Neural cell (in vitro differentiated cells): ENCODE measurements at regions not wholly inside any gene's neighbourhood (a gene's known extent, or its start where the extent isn't known, plus 50 kb on each side); places are given as distances from the start of the nearest gene placed in this dataset.

ENCODE experiments used
- H2AFZ ChIP-seq: fragments of 200-600, 300-800 bp; sonication (generic), shearing (Covaris generic); 2 replicates; pipeline ENCODE4 v1.6.0; 2014; ENCODE audit warnings: low read depth, mild to moderate bottlenecking, antibody characterized with exemption, low read length, moderate library complexity
- H3F3A ChIP-seq: fragments of 200-600 bp; shearing (Covaris generic); 2 replicates; pipeline ENCODE4 v1.6.1; 2016; ENCODE audit warnings: mild to moderate bottlenecking, moderate library complexity, mixed read lengths, antibody characterized with exemption, low read length; ENCODE audit not compliant: insufficient read depth, poor library complexity, severe bottlenecking
- H3K27ac ChIP-seq: fragments of 200-600, 300-800 bp; sonication (generic), shearing (Covaris generic); 2 replicates; pipeline ENCODE4 v1.5.1; 2014; ENCODE audit warnings: mild to moderate bottlenecking, low read length, moderate library complexity
- H3K27me3 ChIP-seq: fragments of 300-800, 200-600 bp; sonication (generic), shearing (Covaris generic); 2 replicates; pipeline ENCODE4 v1.6.0; 2014; ENCODE audit warnings: mild to moderate bottlenecking, low read depth, low read length, moderate library complexity; ENCODE audit not compliant: insufficient read depth
- H3K36me3 ChIP-seq: fragments of 300-800, 200-600 bp; sonication (generic), shearing (Covaris generic); 2 replicates; pipeline ENCODE4 v1.5.1; 2014; ENCODE audit warnings: mild to moderate bottlenecking, antibody characterized with exemption, low read length, moderate library complexity; ENCODE audit not compliant: insufficient read depth
- H3K4me2 ChIP-seq: fragments of 300-800, 200-600 bp; sonication (generic), shearing (Covaris generic); 2 replicates; pipeline ENCODE4 v1.6.0; 2014; ENCODE audit warnings: mild to moderate bottlenecking, low read length
- H3K4me3 ChIP-seq: fragments of 300-800, 200-600 bp; sonication (generic), shearing (Covaris generic); 2 replicates; pipeline ENCODE4 v1.5.1; 2014; ENCODE audit warnings: mild to moderate bottlenecking, low read length, moderate library complexity
- H3K79me2 ChIP-seq: fragments of 200-600 bp; shearing (Covaris generic); replicated peaks from 2 replicates; pipeline ENCODE4 v1.6.0; 2014; ENCODE audit warnings: mild to moderate bottlenecking, low read length, moderate library complexity; ENCODE audit not compliant: insufficient read depth
- H3K9ac ChIP-seq: fragments of 300-800, 200-600 bp; sonication (generic), shearing (Covaris generic); 2 replicates; pipeline ENCODE4 v1.6.1; 2016; ENCODE audit warnings: mild to moderate bottlenecking, low read length, mixed read lengths
- H3K9me2 ChIP-seq: fragments of 200-600 bp; shearing (Covaris generic); 2 replicates; pipeline ENCODE4 v1.6.1; 2016; ENCODE audit warnings: mild to moderate bottlenecking, low read length, mixed read lengths; ENCODE audit not compliant: insufficient read depth
- H3K9me3 ChIP-seq: fragments of 200-600, 300-800 bp; sonication (generic), shearing (Covaris generic); 2 replicates; pipeline ENCODE4 v1.6.1; 2016; ENCODE audit warnings: mild to moderate bottlenecking, mixed run types, low read length, moderate library complexity, mixed read lengths
- H4K20me1 ChIP-seq: fragments of 200-600 bp; shearing (Covaris generic); 2 replicates; pipeline ENCODE4 v1.6.1; 2016; ENCODE audit warnings: mild to moderate bottlenecking, mixed run types; ENCODE audit not compliant: insufficient read depth
- EP300 ChIP-seq: fragments of 450-650 bp; conservative IDR thresholded peaks from 2 replicates; pipeline ENCODE4 v1.6.1; 2014; ENCODE audit warnings: antibody characterized with exemption, mild to moderate bottlenecking, moderate library complexity; ENCODE audit not compliant: poor library complexity, severe bottlenecking
- EZH2 ChIP-seq: fragments of 200-600, 300-800 bp; shearing (Covaris generic), sonication (generic); IDR thresholded peaks from 2 replicates; pipeline ENCODE4 v1.6.1; 2014; ENCODE audit warnings: antibody characterized with exemption, low read length, borderline replicate concordance, mild to moderate bottlenecking; ENCODE audit not compliant: insufficient read depth, poor library complexity, severe bottlenecking
- MXI1 ChIP-seq: fragments of 450-650 bp; conservative IDR thresholded peaks from 2 replicates; pipeline ENCODE4 v1.6.1; 2014; ENCODE audit warnings: antibody characterized with exemption, mild to moderate bottlenecking; ENCODE audit not compliant: poor library complexity, severe bottlenecking
- POLR2AphosphoS5 ChIP-seq: IDR thresholded peaks from 2 replicates; pipeline ENCODE4 v1.6.1; 2012
- RAD21 ChIP-seq: fragments of 450-650 bp; conservative IDR thresholded peaks from 2 replicates; pipeline ENCODE4 v1.6.1; 2014; ENCODE audit warnings: antibody characterized with exemption, mild to moderate bottlenecking, moderate library complexity
- SMC3 ChIP-seq: fragments of 450-650 bp; conservative IDR thresholded peaks from 2 replicates; pipeline ENCODE4 v1.6.1; 2014; ENCODE audit warnings: antibody characterized with exemption, mild to moderate bottlenecking, moderate library complexity; ENCODE audit not compliant: poor library complexity
- TAF1 ChIP-seq: IDR thresholded peaks from 2 replicates; pipeline ENCODE4 v1.6.1; 2012; ENCODE audit warnings: low read depth
- TF ChIP-seq, protein P1 (sequence below): IDR thresholded peaks from 2 replicates; pipeline ENCODE4 v1.6.1; 2012; ENCODE audit warnings: borderline replicate concordance
- TF ChIP-seq, protein P2 (sequence below): fragments of 450-650 bp; IDR thresholded peaks from 2 replicates; pipeline ENCODE4 v1.5.1; 2014; ENCODE audit warnings: antibody characterized with exemption, mild to moderate bottlenecking, moderate library complexity; ENCODE audit not compliant: poor library complexity, severe bottlenecking

GRCh38 chr16:87062569-87063442, 254.4 kb downstream of the C16orf95 start:
- Histone ChIP-seq H3F3A (no peaks in the 10 kb centered on the region), H2AFZ (no peak overlapping the region), H3K9me3 (no peaks in the 10 kb centered on the region)

DNA sequence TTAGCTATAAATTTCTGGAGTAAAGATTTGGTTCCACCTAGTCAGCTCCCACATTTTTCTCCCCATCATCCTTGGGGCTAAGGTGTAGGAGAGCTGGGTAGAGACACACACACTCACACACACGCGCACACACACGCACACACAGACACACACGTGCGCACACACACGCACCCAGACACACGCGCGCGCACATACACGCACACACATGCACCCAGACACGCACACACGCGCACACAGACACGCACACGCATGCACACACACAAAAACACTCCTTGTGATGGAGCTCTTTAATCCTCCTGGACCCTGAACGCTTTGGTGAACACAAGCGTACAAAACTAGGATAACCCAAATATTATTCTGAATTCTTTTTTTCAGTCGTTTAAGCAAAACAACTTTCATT, 253.6 kb downstream of the C16orf95 start:
- Histone ChIP-seq H3K9me2 (no peaks in the 10 kb centered on the region), H2AFZ (no peak overlapping the region), H3K9me3 (no peaks in the 10 kb centered on the region), H3K79me2 (no peaks in the 10 kb centered on the region), H4K20me1 (no peaks in the 10 kb centered on the region), H3F3A (no peaks in the 10 kb centered on the region), H3K36me3 (no peaks in the 10 kb centered on the region), H3K4me2 (no peak overlapping the region), H3K27ac (no peak overlapping the region), H3K27me3 (no peaks in the 10 kb centered on the region), H3K9ac (no peak overlapping the region), H3K4me3 (no peak overlapping the region)
- TF ChIP-seq, protein P1, sequence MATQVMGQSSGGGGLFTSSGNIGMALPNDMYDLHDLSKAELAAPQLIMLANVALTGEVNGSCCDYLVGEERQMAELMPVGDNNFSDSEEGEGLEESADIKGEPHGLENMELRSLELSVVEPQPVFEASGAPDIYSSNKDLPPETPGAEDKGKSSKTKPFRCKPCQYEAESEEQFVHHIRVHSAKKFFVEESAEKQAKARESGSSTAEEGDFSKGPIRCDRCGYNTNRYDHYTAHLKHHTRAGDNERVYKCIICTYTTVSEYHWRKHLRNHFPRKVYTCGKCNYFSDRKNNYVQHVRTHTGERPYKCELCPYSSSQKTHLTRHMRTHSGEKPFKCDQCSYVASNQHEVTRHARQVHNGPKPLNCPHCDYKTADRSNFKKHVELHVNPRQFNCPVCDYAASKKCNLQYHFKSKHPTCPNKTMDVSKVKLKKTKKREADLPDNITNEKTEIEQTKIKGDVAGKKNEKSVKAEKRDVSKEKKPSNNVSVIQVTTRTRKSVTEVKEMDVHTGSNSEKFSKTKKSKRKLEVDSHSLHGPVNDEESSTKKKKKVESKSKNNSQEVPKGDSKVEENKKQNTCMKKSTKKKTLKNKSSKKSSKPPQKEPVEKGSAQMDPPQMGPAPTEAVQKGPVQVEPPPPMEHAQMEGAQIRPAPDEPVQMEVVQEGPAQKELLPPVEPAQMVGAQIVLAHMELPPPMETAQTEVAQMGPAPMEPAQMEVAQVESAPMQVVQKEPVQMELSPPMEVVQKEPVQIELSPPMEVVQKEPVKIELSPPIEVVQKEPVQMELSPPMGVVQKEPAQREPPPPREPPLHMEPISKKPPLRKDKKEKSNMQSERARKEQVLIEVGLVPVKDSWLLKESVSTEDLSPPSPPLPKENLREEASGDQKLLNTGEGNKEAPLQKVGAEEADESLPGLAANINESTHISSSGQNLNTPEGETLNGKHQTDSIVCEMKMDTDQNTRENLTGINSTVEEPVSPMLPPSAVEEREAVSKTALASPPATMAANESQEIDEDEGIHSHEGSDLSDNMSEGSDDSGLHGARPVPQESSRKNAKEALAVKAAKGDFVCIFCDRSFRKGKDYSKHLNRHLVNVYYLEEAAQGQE: no peak
- TF ChIP-seq EZH2 (no peak), EP300 (no peak)
- TF ChIP-seq, protein P2, sequence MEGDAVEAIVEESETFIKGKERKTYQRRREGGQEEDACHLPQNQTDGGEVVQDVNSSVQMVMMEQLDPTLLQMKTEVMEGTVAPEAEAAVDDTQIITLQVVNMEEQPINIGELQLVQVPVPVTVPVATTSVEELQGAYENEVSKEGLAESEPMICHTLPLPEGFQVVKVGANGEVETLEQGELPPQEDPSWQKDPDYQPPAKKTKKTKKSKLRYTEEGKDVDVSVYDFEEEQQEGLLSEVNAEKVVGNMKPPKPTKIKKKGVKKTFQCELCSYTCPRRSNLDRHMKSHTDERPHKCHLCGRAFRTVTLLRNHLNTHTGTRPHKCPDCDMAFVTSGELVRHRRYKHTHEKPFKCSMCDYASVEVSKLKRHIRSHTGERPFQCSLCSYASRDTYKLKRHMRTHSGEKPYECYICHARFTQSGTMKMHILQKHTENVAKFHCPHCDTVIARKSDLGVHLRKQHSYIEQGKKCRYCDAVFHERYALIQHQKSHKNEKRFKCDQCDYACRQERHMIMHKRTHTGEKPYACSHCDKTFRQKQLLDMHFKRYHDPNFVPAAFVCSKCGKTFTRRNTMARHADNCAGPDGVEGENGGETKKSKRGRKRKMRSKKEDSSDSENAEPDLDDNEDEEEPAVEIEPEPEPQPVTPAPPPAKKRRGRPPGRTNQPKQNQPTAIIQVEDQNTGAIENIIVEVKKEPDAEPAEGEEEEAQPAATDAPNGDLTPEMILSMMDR: no peak

More at GRCh38 chr16:87062569-87063442, 254.4 kb downstream of the C16orf95 start:
- Histone ChIP-seq H3K9ac (no peak overlapping the region), H3K4me2 (no peak overlapping the region), H4K20me1 (no peaks in the 10 kb centered on the region), H3K9me2 (no peaks in the 10 kb centered on the region), H3K36me3 (no peaks in the 10 kb centered on the region), H3K79me2 (no peaks in the 10 kb centered on the region), H3K27me3 (no peaks in the 10 kb centered on the region), H3K27ac (no peak overlapping the region), H3K4me3 (no peak overlapping the region)
- TF ChIP-seq TAF1: no peak
- TF ChIP-seq POLR2AphosphoS5: no peak
- TF ChIP-seq, protein P2: peak; percentile 76
- TF ChIP-seq, protein P1: no peak
- TF ChIP-seq EZH2: no peak
- peak; percentile 72 for TF ChIP-seq RAD21
- TF ChIP-seq MXI1: no peak
- peak; percentile 79 for TF ChIP-seq SMC3
- no peak for TF ChIP-seq EP300
